ENCODE measurements at regions not wholly inside any gene's neighbourhood (a gene's known extent, or its start where the extent isn't known, plus 50 kb on each side); places are given as distances from the start of the nearest gene placed in this dataset.

DNA sequence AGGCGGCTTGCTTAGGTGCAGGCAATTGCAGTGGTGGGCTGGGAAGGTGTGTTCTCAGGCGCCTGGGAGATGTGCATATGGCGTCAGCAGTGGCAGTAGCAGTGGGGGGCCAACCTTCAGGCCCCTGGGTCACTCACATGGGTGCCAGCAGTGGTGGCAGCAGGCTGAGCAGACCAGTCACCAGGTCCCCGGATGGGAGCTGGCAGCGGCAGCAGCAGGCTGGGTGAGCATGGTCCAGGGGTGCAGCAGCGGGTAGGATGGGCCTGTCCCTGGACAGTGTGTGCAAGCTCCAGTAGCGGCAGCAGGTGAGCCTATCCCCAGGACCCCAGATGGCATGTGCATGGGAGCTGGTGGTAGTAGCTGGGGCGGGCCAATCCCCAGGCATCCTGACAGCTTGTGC is 108.5 kb upstream of the TMEM260 start:
- Histone ChIP-seq H3K27me3 (ENCODE audit: insufficient read depth) (no peaks in the 10 kb centered on the region; the same call in 1 of the 2 replicates), H3K4me2 (no peak overlapping the region), H3K9ac (no peak overlapping the region), H3F3A (replicated peaks; ENCODE audit: insufficient read depth) (no peaks in the 10 kb centered on the region), H3K4me3 (ENCODE audit: low read depth in 2 of 2, low read length in 1 of 2) (no peak overlapping the region), H3K9me2 (no peaks in the 10 kb centered on the region), H3K4me1 (ENCODE audit: control insufficient read depth in 1 of 2, insufficient read depth in 2 of 2, low read depth in 1 of 2, low read length in 1 of 2) (no peaks in the 10 kb centered on the region), H2AFZ (ENCODE audit: low read depth) (no peak overlapping the region), H3K79me2 (ENCODE audit: insufficient read depth) (no peaks in the 10 kb centered on the region), H4K20me1 (ENCODE audit: insufficient read depth) (no peaks in the 10 kb centered on the region), H3K9me3 (no peaks in the 10 kb centered on the region), H3K27ac (ENCODE audit: low read depth in 2 of 2, low read length in 1 of 2) (no peak overlapping the region), H3K36me3 (replicated peaks in 1 of 2; ENCODE audit: control insufficient read depth in 1 of 2, insufficient read depth in 2 of 2, low read length in 1 of 2) (no peaks in the 10 kb centered on the region)
- no peak for TF ChIP-seq NFIC (IDR thresholded peaks at IDR 0.05; ENCODE audit: borderline replicate concordance)
- no peak for TF ChIP-seq GATA2 (CRISPR knock-in tag; IDR thresholded peaks at IDR 0.05)
- no peak for TF ChIP-seq YY1 (IDR thresholded peaks at IDR 0.05; ENCODE audit: low read depth)
- TF ChIP-seq, protein P1, sequence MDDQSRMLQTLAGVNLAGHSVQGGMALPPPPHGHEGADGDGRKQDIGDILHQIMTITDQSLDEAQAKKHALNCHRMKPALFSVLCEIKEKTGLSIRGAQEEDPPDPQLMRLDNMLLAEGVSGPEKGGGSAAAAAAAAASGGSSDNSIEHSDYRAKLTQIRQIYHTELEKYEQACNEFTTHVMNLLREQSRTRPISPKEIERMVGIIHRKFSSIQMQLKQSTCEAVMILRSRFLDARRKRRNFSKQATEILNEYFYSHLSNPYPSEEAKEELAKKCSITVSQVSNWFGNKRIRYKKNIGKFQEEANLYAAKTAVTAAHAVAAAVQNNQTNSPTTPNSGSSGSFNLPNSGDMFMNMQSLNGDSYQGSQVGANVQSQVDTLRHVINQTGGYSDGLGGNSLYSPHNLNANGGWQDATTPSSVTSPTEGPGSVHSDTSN (IDR thresholded peaks at IDR 0.05): no peak
- TF ChIP-seq NRF1 (IDR thresholded peaks at IDR 0.05; ENCODE audit: low read depth, low read length): no peak
- TF ChIP-seq, protein P2, sequence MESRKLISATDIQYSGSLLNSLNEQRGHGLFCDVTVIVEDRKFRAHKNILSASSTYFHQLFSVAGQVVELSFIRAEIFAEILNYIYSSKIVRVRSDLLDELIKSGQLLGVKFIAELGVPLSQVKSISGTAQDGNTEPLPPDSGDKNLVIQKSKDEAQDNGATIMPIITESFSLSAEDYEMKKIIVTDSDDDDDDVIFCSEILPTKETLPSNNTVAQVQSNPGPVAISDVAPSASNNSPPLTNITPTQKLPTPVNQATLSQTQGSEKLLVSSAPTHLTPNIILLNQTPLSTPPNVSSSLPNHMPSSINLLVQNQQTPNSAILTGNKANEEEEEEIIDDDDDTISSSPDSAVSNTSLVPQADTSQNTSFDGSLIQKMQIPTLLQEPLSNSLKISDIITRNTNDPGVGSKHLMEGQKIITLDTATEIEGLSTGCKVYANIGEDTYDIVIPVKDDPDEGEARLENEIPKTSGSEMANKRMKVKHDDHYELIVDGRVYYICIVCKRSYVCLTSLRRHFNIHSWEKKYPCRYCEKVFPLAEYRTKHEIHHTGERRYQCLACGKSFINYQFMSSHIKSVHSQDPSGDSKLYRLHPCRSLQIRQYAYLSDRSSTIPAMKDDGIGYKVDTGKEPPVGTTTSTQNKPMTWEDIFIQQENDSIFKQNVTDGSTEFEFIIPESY (IDR thresholded peaks at IDR 0.05; ENCODE audit: borderline replicate concordance, low read depth): no peak
- TF ChIP-seq MXI1 (IDR thresholded peaks at IDR 0.05; ENCODE audit: low read depth, low read length): no peak
- TF ChIP-seq, protein P3, sequence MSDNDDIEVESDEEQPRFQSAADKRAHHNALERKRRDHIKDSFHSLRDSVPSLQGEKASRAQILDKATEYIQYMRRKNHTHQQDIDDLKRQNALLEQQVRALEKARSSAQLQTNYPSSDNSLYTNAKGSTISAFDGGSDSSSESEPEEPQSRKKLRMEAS (IDR thresholded peaks at IDR 0.05; ENCODE audit: low read depth): no peak
- no peak for TF ChIP-seq FOXJ3 (CRISPR knock-in tag; IDR thresholded peaks at IDR 0.05)
- no peak for TF ChIP-seq FOSL2 (IDR thresholded peaks at IDR 0.05; ENCODE audit: borderline replicate concordance, low read depth)
- no peak for TF ChIP-seq TCF12 (IDR thresholded peaks at IDR 0.05)
- no peak for TF ChIP-seq POLR2AphosphoS5 (IDR thresholded peaks at IDR 0.05; ENCODE audit: low read depth, low read length)
- ChIA-PET POLR2A (no interaction called here), CTCF (interaction anchor here (0.9 to 3.2 kb wide), 4 partner anchors 16 to 1033 kb away, joined by 3 to 15 read pairs (median 6); no protein-coding TSS in a partner anchor)
- DNase-seq: no peak
- 0% methylated on average over 3 of the region's 8 CpGs for WGBS (ENCODE audit: low lambda C conversion rate)

DNA sequence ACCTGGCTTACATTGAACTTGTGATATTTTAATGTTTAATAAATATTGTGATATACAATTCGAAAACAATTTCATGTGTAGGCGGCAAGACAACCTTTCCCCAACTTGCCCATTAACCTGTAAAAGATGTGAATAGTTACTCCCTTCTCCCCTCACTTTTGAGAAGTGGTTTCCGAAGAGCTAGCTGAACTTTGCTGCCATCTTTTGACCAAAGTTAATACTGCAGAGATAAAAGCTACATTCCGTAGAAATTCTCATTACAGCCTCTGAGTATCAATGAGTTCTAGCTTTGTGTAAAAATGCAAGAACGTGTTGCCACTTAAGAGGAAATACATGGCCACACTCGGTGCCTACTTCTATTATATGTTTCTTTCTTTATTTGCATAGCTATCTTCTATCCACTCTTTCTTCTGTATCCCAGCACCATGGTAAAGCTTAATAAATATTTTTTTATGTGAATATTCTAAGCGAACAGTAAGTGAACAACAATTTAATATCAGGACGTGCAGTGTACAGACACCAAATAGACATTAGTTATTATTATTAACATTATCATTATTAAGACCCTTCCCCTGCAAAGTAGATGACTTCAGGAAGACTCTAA is 105.1 kb upstream of the TMEM260 start:
- Histone ChIP-seq H3K4me3 (ENCODE audit: low read depth in 2 of 2, low read length in 1 of 2) (no peak overlapping the region; a peak in 1 of 4 replicates), H3K36me3 (replicated peaks in 1 of 2; ENCODE audit: control insufficient read depth in 1 of 2, insufficient read depth in 2 of 2, low read length in 1 of 2) (no peaks in the 10 kb centered on the region), H3K27me3 (ENCODE audit: insufficient read depth) (no peaks in the 10 kb centered on the region; the same call in 1 of the 2 replicates), H3K4me1 (ENCODE audit: control insufficient read depth in 1 of 2, insufficient read depth in 2 of 2, low read depth in 1 of 2, low read length in 1 of 2) (no peaks in the 10 kb centered on the region), H3K27ac (ENCODE audit: low read depth in 2 of 2, low read length in 1 of 2) (no peak overlapping the region), H3K79me2 (ENCODE audit: insufficient read depth) (no peaks in the 10 kb centered on the region), H3K9me2 (no peaks in the 10 kb centered on the region), H3K4me2 (no peak overlapping the region), H3K9ac (no peak overlapping the region), H3F3A (replicated peaks; ENCODE audit: insufficient read depth) (no peaks in the 10 kb centered on the region), H4K20me1 (ENCODE audit: insufficient read depth) (no peaks in the 10 kb centered on the region), H2AFZ (ENCODE audit: low read depth) (no peak overlapping the region), H3K9me3 (no peaks in the 10 kb centered on the region)
- TF ChIP-seq, protein P4, sequence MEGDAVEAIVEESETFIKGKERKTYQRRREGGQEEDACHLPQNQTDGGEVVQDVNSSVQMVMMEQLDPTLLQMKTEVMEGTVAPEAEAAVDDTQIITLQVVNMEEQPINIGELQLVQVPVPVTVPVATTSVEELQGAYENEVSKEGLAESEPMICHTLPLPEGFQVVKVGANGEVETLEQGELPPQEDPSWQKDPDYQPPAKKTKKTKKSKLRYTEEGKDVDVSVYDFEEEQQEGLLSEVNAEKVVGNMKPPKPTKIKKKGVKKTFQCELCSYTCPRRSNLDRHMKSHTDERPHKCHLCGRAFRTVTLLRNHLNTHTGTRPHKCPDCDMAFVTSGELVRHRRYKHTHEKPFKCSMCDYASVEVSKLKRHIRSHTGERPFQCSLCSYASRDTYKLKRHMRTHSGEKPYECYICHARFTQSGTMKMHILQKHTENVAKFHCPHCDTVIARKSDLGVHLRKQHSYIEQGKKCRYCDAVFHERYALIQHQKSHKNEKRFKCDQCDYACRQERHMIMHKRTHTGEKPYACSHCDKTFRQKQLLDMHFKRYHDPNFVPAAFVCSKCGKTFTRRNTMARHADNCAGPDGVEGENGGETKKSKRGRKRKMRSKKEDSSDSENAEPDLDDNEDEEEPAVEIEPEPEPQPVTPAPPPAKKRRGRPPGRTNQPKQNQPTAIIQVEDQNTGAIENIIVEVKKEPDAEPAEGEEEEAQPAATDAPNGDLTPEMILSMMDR (IDR thresholded peaks at IDR 0.05): peak; percentile 85
- TF ChIP-seq SMC3 (IDR thresholded peaks at IDR 0.05; ENCODE audit: low read depth, low read length): peak; percentile 38
- no peak for TF ChIP-seq TAF1 (IDR thresholded peaks at IDR 0.05; ENCODE audit: borderline replicate concordance, low read depth, low read length)
- no peak for TF ChIP-seq MEF2A (IDR thresholded peaks at IDR 0.05; ENCODE audit: borderline replicate concordance, low read depth)
- peak; percentile 87 for TF ChIP-seq RAD21 (IDR thresholded peaks at IDR 0.05; ENCODE audit: low read length)
- TF ChIP-seq NRF1 (IDR thresholded peaks at IDR 0.05; ENCODE audit: low read depth, low read length): no peak
- TF ChIP-seq NFIC (IDR thresholded peaks at IDR 0.05; ENCODE audit: borderline replicate concordance): no peak
- TF ChIP-seq, protein P5, sequence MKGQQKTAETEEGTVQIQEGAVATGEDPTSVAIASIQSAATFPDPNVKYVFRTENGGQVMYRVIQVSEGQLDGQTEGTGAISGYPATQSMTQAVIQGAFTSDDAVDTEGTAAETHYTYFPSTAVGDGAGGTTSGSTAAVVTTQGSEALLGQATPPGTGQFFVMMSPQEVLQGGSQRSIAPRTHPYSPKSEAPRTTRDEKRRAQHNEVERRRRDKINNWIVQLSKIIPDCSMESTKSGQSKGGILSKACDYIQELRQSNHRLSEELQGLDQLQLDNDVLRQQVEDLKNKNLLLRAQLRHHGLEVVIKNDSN (IDR thresholded peaks at IDR 0.05; ENCODE audit: borderline replicate concordance, low read depth): no peak
- no peak for TF ChIP-seq FOXM1 (IDR thresholded peaks at IDR 0.05; ENCODE audit: low read depth)
- DNase-seq: peak; percentile 43
- 3% methylated on average over 8 of the region's 8 CpGs for WGBS (ENCODE audit: low lambda C conversion rate)
- ChIA-PET CTCF (interaction anchor here (0.6 to 4.0 kb wide), 30 partner anchors 8 to 1263 kb away, joined by 3 to 27 read pairs (median 4); partner anchors contain the start of genes EXOC5 and TBPL2), POLR2A (no interaction called here)

Data from SK-N-SH (cell line).